DOHH2 (cell line): ENCODE measurements at regions not wholly inside any gene's neighbourhood (a gene's known extent, or its start where the extent isn't known, plus 50 kb on each side); places are given as distances from the start of the nearest gene placed in this dataset.

ENCODE experiments used
- EZH2phosphoT487 ChIP-seq: fragments of 200-600 bp; sonication (generic); IDR thresholded peaks from 2 replicates; pipeline ENCODE4 v1.6.1; 2017; ENCODE audit warnings: borderline replicate concordance, mild to moderate bottlenecking, antibody characterized with exemption, low read length, moderate library complexity, mixed read lengths
- TF ChIP-seq, protein P1 (sequence below): fragments of 200-600 bp; sonication (generic); IDR thresholded peaks from one replicate; pipeline ENCODE4 v1.5.1; 2014; ENCODE audit warnings: antibody characterized with exemption, mild to moderate bottlenecking, low read depth, low read length; ENCODE audit not compliant: poor library complexity, severe bottlenecking

DNA sequence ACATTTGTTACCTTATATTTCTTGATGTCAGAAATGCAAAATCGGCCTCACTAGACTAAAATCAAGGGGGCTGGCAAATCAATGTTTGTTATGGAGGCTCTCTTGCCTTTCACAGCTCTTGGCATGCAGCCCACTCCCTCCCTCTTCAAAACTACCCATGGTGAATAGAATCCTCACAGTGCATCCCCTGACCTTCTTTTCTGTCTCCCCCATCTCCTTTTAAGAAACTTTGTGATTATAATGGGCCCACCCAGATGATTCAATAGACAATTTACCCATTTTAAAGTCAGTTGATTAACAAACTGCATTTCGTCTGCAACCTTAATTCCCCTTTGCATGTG is 184.0 kb downstream of the PCDH7 start:
- TF ChIP-seq, protein P1, sequence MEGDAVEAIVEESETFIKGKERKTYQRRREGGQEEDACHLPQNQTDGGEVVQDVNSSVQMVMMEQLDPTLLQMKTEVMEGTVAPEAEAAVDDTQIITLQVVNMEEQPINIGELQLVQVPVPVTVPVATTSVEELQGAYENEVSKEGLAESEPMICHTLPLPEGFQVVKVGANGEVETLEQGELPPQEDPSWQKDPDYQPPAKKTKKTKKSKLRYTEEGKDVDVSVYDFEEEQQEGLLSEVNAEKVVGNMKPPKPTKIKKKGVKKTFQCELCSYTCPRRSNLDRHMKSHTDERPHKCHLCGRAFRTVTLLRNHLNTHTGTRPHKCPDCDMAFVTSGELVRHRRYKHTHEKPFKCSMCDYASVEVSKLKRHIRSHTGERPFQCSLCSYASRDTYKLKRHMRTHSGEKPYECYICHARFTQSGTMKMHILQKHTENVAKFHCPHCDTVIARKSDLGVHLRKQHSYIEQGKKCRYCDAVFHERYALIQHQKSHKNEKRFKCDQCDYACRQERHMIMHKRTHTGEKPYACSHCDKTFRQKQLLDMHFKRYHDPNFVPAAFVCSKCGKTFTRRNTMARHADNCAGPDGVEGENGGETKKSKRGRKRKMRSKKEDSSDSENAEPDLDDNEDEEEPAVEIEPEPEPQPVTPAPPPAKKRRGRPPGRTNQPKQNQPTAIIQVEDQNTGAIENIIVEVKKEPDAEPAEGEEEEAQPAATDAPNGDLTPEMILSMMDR, result no peak
- no peak for TF ChIP-seq EZH2phosphoT487
